HG03139 (cell line): ENCODE measurements at regions not wholly inside any gene's neighbourhood (a gene's known extent, or its start where the extent isn't known, plus 50 kb on each side); places are given as distances from the start of the nearest gene placed in this dataset.

ENCODE experiments used
- ATAC-seq: cut with Tn5 transposase; IDR thresholded peaks from one replicate; pipeline ENCODE4 v1.9.1; 2021; ENCODE audit not compliant: unreplicated experiment

DNA sequence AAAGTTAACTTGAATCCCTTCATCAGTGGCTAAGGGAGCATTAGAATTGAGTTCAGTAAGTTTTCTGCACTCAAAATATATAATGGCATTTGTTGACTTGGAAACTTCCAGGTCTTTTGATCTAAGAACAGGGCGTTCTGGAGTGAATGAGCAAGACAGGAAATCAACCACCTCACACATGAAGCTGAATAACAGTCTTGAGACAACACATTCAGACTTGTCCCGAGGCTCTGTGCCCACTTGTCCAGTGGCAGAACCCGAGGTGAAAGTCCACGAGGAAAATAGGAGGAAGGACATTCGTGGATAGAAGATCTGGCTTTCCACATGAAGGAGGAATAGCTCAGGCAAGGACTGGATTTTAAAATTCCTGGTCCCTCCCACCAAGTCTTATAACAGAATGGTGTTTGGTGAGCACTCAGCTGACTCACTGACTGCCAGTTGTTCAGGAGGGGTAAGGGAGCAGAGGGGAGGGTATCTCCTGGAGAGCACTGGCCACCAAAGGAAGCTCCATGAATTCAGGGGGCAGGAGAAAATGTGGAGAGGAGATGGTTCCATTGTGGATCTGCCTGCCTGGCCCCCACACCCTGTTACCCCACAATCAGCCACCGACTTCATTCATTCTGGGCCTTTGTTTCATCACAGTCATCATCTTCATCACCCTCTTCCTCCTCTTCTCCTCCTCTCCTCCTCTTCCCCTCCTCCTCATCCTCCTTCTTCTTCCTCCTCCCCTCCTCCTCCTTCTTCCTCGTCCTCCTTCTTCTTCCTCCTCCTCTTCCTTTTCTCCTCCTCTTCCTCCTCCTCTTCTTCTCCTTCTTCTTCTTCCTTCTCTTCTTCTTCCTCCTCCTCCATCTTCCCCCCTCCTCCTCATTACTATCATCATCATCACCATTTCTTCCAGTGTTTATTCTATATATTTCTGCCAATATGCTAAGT is 620.1 kb downstream of the MED13L start:
- ATAC-seq = no peak

DNA sequence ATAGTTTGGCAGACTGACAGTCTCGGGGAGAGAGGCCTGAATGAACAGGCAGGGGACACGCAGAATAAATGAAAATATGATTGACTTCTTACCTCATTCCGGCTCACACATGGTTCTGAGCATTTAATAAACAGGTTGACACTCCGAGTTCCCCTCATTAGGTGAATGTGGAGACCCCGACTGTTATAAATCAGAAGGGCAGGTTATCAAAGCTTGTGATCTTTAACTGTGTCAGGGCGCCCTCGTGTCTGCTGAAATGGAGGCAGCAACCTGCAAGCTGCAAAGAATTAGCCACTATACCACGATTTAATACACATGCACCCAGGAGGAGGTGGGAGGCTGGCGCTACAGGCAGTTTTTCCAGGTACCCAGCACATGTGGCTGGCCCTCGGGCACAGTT is 627.5 kb downstream of the MED13L start:
- ATAC-seq = no peak

DNA sequence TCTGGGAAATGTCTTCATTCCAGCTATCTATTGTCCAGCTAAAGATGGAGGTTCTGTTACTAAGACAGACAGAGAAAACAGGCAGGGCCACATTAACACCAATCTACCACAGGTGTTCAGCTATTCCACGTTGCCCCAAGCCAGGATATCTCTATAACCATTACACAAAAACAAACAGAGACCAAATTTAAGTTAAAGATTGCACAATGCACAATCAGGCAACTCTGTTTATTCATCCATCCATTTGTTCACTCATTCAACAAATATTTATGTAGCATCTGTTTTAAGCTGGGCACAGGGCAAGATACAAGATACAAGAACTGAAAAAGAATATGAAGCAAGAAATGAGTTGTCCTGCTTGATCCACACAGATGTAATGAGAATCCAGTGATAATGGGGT is 629.0 kb downstream of the MED13L start:
- no peak for ATAC-seq

DNA sequence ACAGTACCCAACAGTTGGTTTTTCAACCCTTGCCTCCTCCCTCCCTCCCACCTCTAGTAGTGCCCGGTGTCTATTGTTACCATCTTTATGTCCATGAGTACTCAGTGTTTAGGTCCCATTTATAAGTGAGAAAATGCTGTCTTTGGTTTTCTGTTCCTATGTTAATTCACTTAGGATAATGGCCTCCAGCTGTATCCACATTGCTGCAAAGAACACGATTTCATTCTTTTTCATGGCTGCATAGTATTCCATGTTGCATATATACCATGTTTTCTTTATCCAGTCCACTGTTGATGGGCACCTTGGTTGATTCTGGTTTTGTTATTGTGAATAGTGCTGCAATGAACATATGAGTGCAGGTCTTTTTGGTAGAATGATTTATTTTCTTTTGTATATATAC is 631.3 kb downstream of the MED13L start:
- ATAC-seq = no peak

DNA sequence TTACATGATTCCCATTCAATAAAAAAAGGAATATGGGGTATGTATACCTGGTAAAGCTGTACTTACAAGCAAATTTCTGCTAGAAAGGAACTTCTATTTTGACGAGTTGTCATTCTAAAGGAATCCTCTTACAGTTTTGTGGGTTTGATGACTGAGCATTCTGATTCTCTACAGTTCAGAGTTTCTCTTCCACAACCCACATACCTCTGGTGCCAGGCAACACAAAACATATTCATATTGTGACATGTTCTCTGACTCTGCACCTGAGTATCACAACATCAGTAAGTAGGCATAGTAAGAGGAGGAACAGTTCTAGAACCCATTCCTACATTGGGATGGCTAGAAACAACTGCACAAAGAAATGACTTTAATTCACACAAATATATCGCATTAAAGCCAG is 636.6 kb downstream of the MED13L start:
- ATAC-seq = no peak

DNA sequence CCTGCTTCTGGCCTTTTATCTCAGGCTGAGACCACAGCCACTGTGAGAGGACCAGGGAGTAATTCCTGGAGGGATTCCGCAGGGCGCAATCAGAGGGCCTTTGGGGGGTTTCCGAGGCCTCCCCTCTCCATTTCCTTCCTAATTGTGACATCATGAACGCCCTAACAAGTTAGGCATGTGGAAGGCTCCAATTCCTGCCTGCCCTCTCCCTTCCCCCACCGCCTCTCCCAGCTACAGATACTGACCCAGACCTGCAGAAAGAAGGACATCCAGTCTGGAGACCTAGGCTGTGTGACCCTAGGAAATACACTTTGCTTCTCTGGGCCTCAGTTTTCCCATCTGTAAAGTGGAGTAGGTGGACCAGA is 637.9 kb downstream of the MED13L start:
- no peak for ATAC-seq

DNA sequence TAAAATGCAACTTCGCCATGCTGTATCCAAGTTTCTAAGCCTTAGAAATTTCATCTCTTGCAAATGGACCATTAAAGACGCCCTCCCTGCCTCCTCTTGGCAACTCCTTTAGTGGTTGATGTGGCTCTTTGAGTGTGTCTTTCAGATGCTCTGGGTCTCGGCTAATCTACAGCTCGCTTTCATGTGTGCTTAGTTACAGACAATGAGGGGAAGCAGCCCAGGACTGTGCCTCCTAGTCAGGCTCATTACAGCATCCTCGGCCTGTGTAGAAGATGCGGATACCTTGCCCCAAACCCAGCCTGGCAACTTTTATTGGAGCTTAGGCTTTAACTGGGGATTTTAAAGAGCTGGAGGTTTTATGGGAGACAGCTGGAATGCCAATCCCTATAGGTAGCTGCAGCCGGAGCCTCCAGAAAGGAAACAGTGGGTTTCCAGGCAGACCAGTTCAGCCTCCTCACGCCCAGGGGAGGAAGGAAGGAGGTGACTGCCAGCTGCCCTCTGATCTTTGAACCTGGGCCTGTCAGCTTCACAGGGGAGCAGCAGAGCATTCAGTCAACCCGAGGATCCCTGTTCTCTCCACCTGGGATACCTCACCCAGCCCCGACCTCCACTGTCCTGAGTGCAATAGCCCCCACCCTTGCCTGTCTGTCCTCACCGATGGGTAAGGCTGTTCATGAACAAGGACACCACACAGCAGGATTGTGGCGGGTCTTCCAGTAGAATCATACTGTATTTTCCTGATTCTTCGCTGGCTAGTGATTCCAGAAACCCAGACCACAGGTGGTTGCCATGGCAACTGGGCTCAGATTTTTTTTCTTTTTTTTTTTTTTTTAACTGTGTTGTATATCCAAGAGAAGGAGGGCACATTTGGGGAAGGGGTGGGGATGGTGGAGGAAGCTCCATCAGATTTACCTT is 638.5 kb downstream of the MED13L start:
- ATAC-seq = no peak

DNA sequence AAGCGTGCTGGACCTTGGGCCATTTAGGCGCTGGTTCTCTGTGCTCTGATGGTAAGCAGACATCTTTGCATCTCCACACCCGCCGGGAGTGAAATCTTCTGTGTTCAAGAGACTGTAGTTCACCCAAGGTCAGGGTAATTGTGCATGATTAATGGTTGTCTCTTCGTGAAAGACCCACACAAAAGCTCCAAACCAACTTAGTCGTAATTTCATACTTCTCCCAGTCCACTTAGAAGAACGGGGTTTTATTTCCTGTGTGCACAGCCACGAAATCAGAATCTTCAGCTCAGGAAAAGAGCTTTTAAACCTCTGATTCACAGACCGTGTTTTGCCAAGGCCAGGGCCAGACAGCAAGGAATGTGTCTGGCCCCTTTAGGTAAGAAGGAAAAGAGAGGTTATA is 640.9 kb downstream of the MED13L start:
- no peak for ATAC-seq

DNA sequence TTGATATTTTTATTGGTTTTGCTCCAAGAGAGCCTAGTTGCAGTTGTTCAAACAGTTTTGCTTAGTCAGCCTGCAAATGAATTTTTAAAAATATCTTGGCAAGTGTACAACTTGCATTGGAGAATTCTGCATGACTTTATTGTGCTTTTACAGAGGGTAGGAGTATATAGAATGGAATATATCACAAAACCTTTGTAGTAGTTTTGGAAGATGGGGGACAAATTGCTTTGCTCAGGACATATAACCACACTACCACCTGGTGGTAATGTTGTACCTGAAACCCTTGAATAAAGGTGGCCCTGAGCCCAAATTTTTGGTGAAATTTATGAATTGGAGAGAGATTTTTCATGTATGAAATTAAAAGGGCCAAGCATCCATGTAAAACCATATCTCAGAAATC is 645.2 kb downstream of the MED13L start:
- no peak for ATAC-seq

DNA sequence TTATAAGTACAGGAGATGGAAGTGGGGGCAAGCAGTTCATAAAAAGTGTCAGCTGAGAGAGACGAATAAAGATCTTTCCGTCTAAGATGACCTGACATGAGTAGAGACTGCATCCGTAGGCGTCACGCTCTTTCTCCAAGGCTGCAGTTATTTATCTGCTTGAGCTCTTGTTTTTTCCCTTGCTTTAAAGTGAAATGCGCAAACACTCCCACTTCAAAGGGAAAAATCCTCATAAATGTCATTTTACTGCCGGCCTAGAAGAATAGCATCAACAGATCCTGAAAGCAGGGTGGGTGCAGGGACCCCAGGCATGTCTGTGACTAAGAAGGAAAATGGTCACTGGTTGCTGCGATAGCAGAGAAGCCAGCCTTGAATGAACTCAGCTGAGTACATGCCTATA is 647.4 kb downstream of the MED13L start:
- no peak for ATAC-seq

DNA sequence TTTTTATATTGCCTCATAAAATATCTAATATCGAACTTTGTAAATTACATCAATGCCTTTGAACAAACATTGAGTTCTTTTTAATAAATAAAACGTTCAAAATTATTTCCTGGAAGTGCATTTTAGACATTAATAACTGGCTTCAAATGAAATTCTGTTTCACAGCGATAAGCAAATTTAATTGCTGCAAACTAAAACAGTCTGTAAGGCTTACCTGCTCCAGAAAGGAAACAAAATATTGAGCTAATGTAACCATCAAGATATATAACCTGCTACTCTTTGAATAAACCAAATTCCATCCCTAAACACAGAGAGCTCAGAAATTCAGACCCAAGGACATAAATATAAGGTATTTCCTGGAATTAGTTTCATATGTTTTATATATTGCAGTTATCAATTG is 651.3 kb downstream of the MED13L start:
- ATAC-seq = no peak

DNA sequence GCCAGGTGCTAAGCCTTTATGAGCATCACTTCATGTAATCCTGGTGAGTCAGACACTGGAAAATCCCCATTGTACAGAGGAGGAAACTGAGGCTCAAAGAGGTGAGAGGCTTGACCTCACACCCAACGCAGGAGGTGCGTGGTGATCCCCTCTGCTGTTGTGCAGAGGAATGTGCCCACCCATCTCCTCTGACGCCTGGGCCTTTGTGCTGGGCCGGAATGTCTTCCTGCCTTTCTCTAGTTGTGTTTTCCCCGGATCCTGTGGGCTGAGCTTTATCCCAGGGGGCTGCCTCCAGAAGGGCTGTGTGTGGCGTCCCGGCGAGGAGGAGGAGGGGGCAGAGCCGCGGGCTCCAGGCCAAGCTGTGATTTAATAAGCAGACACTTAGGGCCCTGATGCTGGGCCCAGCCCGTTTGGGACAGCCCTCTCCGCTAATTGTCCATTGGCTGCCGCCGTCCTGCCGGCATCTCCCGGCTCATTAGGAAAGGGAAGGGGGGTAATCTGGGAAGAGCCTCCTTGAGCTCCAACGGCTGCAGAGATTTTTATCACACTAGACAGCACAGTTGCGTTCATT is 653.6 kb downstream of the MED13L start:
- no peak for ATAC-seq

DNA sequence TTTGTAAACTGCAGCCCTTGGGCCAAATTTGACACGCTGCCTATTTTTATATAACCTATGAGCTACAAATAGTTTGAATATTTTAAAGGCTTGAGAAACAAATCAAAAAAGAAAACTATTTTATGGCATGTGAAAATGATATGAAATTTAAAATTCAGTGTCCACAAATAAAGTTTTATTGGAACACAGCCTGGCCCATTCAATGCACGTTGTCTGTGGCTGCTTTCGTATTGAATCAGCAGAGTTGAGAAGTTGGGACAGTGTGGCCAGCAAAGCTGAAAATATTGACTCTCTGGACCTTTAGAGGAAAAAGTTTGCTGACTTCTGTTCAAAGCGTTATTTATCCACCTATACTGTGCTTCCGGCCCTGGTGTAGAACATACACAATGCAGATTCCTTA is 654.2 kb downstream of the MED13L start:
- ATAC-seq = no peak

DNA sequence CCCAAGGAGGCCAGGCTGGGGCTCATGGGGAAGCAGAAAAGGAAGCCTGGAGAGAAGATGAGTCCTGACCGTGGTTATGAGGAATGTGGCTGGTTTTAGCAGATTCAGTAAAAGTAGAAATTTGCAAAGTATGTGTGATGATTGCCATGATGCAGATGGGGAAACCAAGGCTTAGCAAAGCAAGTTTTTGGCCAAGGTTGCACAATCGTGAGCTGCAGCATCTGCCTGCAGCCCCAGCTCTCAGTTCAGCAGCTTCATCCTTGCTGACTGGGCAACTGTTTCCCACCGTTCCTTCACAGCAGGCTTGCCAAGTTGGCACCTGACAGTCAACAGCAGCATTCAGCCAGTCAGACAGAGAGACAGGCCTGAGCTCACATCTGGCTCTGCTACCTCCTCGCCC is 656.7 kb downstream of the MED13L start:
- ATAC-seq = no peak

DNA sequence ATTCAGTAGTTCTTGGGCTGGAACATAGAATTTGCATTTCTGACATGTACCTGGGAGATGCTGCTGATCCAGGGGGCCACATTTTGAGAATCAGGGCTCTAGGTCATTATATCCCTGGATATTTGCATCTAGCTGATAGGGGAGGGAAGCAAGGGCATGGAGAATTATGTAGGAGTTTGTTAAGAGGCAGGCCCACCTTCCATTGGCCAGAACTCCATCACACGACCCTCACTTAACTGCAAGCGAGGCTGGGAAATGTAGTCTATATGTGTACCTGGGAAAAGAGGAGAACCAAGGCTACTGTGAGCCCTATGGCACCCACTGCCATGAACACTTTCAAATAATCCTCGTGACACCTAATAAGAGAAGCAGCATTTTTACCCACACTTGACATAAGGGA is 657.6 kb downstream of the MED13L start:
- no peak for ATAC-seq

DNA sequence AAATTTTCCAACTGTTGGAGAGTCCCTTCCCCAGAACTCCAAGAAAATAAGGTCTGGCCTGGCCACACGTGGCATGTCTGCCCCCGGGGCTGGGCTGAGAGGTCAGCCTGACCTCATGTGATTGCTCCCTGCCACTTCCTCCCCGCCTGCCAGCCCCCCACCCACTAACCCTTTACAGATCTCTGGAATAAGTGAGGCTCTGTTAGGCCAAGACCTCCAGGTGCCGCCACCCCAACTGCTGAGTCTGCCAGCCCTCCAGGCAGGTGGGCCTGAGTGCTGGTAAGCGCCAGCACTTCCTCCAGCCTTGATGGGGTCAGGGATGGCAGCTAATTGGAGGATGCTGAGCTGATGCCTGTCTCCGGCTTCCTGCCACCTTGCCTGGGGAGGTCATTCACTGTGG is 658.4 kb downstream of the MED13L start:
- no peak for ATAC-seq

DNA sequence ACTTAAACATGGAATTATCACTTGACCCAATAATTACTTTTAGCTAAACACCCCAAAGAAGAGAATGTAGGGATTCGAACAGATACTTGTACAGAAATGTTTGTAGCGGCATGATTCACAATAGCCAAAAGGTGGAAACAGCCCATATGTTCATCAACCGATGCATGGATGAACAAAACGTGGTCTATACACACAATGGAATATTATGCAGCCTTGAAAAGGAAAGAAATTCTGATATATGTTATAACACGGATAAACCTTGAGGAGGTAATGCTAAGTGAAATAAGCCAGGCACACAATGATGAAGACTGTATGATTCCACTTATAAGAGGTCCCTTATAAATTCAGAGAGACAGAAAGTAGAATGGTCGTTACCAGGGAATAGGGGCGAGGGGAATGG is 659.4 kb downstream of the MED13L start:
- no peak for ATAC-seq

DNA sequence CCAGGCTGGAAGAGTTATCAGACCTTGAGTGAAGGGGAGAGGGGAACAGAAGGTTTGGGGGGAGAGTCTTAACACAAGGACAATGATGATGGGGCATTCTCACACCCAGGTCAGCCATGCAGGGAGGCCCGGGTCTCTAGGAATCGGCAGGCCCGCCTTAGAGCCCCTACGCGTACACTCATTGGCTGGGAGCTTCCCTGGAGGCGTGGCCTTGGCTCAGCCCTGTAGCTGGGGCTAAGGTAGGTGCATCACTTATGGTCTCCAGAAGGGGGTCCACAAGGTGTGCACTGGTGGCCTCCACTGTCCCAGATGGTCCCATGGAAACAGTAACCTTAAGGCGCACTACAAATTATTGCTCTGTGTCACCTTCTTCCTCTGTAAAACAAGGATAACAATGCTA is 660.1 kb downstream of the MED13L start:
- no peak for ATAC-seq

DNA sequence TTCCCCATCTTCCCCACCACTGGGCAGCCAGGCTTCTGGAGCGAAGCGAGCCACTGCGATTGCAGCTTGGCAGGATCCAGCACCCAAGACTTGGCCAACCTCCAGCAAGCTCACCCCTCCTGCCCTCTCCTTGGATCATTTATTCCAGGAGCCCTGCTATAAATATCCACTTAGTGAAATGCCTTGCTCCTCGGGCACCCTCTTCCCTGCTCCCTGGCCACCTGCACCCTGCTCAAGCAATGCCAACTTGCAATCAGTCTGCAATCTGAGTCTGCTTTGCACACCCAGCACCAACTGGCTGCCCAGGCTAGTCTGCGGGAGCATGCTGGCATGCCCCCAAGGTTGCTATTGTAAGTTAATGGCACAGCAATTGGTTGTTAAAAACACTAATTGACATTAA is 666.0 kb downstream of the MED13L start:
- no peak for ATAC-seq

DNA sequence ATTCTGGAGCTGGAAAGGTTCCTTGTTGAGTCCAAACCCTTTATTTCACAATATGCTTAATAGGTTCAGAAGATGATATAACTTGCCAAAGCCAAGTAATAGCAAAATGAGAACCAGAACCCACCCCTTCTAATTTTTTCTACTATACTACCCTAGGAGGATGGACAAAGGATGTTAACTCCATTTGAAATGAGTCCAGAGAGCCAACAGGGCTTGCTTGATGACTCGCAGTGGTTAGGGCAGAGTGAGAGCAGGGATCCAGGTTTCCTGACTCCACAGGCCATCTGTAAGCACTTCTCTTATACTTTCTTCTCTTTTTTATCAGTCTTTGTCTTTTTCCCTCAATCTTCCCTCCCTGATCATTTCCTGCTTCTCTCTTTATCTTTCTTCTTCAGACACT is 668.1 kb downstream of the MED13L start:
- ATAC-seq = no peak

DNA sequence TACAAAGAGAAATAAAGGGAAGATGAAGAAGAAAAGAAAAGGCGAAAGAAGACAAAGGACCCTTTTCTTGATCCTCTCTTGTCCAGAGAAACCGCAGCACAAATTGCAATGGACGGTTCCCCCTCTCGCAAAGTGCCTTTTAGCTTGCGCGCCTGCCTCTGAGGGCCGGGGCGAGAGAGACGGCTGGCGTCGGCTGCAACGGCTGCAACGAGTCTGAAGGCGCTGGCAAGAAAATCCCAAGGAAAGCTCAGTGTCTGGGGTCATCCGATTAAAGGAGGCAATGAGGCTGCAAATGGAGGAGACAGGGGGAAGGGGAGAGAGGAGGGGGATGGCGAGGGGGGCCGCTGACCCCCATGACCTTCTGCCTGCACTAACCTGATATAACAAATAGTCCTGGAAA is 671.5 kb downstream of the MED13L start:
- no peak for ATAC-seq
